Esophagus squamous epithelium (tissue), 5 donors: ENCODE measurements at regions not wholly inside any gene's neighbourhood (a gene's known extent, or its start where the extent isn't known, plus 50 kb on each side); places are given as distances from the start of the nearest gene placed in this dataset.
A peak's percentile ranks its signal among the peaks of the same experiment; 100 is the strongest.

ENCODE experiments used
- DNase-seq: peaks from one replicate; lab custom pipeline; 2025; lab: John Stamatoyannopoulos, UW
- H3K27ac ChIP-seq, 4 donors: fragments of 200-600 bp; sonication (generic); one replicate each; pipeline ENCODE4 v1.5.1; 2016 to 2019; ENCODE audit warnings: mild to moderate bottlenecking in 1 of 4
- H3K27me3 ChIP-seq, 4 donors: fragments of 200-600 bp; sonication (generic); 1 replicate in 3 of 4; 2 replicates in 1 of 4; pipeline versions ENCODE4 v1.5.1 to v1.6.0; 2017 to 2021; ENCODE audit warnings: antibody characterized with exemption in 1 of 4
- H3K36me3 ChIP-seq, 3 donors: fragments of 200-600 bp; sonication (generic); one replicate each; pipeline ENCODE4 v1.5.1; 2016 to 2019
- H3K4me1 ChIP-seq, 3 donors: fragments of 200-600 bp; sonication (generic); one replicate each; pipeline ENCODE4 v1.5.1; 2017 to 2019
- H3K4me3 ChIP-seq, 4 donors: fragments of 200-600 bp; sonication (generic); 1 replicate in 3 of 4; 2 replicates in 1 of 4; pipeline ENCODE4 v1.5.1; 2016 to 2019; ENCODE audit warnings: mild to moderate bottlenecking in 2 of 4, moderate library complexity in 1 of 4
- H3K9me3 ChIP-seq, 3 donors: fragments of 200-600 bp; sonication (generic); one replicate each; pipeline ENCODE4 v1.5.1; 2016 to 2019
- CTCF ChIP-seq, 6 experiments: fragments of 450-650 bp in 4 of 6; fragments of 200-600 bp in 2 of 6; sonication (generic) in 2 of 6; IDR thresholded peaks; one replicate each; pipeline ENCODE4 v1.5.1; 2016 to 2019; ENCODE audit warnings: antibody characterized with exemption in 6 of 6, mild to moderate bottlenecking in 4 of 6, moderate library complexity in 4 of 6
- POLR2A ChIP-seq, 4 donors: fragments of 450-650 bp; IDR thresholded peaks; one replicate each; pipeline ENCODE4 v1.6.1; 2017; ENCODE audit warnings: antibody characterized with exemption in 4 of 4, mild to moderate bottlenecking in 4 of 4, moderate library complexity in 3 of 4
- WGBS, 2 donors: methylation state at CpG; one replicate each; pipeline ENCODE4 v1.1.5; 2018; 5-methylcytosine and 5-hydroxymethylcytosine counted together
- intact Hi-C: fragments of 100-400 bp; cut with DNase I; formaldehyde crosslinking; loops from one replicate; pipeline ENCODE4 v1.15.0; 2022
- donor health status: DM: yes; HTN: yes; CAD: no.

GRCh38 chr12:93107514-93108312 lies 178.6 kb upstream of the EEA1 start:
- TF ChIP-seq CTCF (IDR thresholded peaks at IDR 0.05) (no peak), POLR2A (IDR thresholded peaks at IDR 0.05) (no peak)
- Histone ChIP-seq H3K27ac (no peak overlapping the region), H3K4me1 (peaks cover 0 to 14% (median 10%) of the 10 kb centered on the region in 3 donors), H3K9me3 (no peaks in the 10 kb centered on the region), H3K4me3 (no peak overlapping the region), H3K36me3 (no peaks in the 10 kb centered on the region), H3K27me3 (no peaks in the 10 kb centered on the region)
- no peak for DNase-seq
- 77 to 84% methylated on average over 5 of the region's 5 CpGs for WGBS, 2 donors
- intact Hi-C loops = no loop called here

GRCh38 chr12:93108985-93109384 lies 179.9 kb upstream of the EEA1 start:
- Histone ChIP-seq H3K4me3 (no peak overlapping the region), H3K36me3 (no peaks in the 10 kb centered on the region), H3K27me3 (no peaks in the 10 kb centered on the region), H3K4me1 (peaks cover 0 to 25% (median 10%) of the 10 kb centered on the region in 3 donors), H3K9me3 (no peaks in the 10 kb centered on the region), H3K27ac (peak overlapping the region in 2 of 4 donors; percentile 37 to 51)
- intact Hi-C loops = no loop called here
- 62 to 63% methylated on average over 3 of the region's 3 CpGs for WGBS, 2 donors
- TF ChIP-seq POLR2A (IDR thresholded peaks at IDR 0.05) = no peak
- TF ChIP-seq CTCF (IDR thresholded peaks at IDR 0.05) = no peak
- no peak for DNase-seq

GRCh38 chr12:93109551-93110203 lies 180.6 kb upstream of the EEA1 start:
- no peak for DNase-seq
- H3K27ac ChIP-seq = peak overlapping the region in 3 of 4 donors; percentile 32 to 56 (median 37)
- TF ChIP-seq POLR2A (IDR thresholded peaks at IDR 0.05) = no peak
- TF ChIP-seq CTCF (IDR thresholded peaks at IDR 0.05) = no peak
- H3K4me3 ChIP-seq = no peak overlapping the region
- no peaks in the 10 kb centered on the region for H3K9me3 ChIP-seq
- H3K4me1 ChIP-seq = peaks cover 0 to 25% (median 10%) of the 10 kb centered on the region in 3 donors
- H3K36me3 ChIP-seq = no peaks in the 10 kb centered on the region
- no peaks in the 10 kb centered on the region for H3K27me3 ChIP-seq
- 41 to 56% methylated on average over 3 to 4 of the region's 4 CpGs for WGBS, 2 donors
- intact Hi-C loops = no loop called here

- H3K27ac ChIP-seq = no peak overlapping the region
- no peaks in the 10 kb centered on the region for H3K36me3 ChIP-seq
- peaks cover 0 to 38% (median 14%) of the 10 kb centered on the region in 3 donors for H3K4me1 ChIP-seq
- 65 to 73% methylated on average over 2 of the region's 2 CpGs for WGBS, 2 donors
- no peaks in the 10 kb centered on the region for H3K27me3 ChIP-seq
- no peak overlapping the region for H3K4me3 ChIP-seq
- no peak for DNase-seq
- H3K9me3 ChIP-seq = no peaks in the 10 kb centered on the region
- intact Hi-C loops = no loop called here
- TF ChIP-seq POLR2A (IDR thresholded peaks at IDR 0.05) = no peak
- no peak for TF ChIP-seq CTCF (IDR thresholded peaks at IDR 0.05)
Observed at GRCh38 chr12:93111773-93112172, 182.7 kb upstream of the EEA1 start.
